Ovary (tissue), 7 donors: ENCODE measurements at regions not wholly inside any gene's neighbourhood (a gene's known extent, or its start where the extent isn't known, plus 50 kb on each side); places are given as distances from the start of the nearest gene placed in this dataset.
"Not testable (repeated sequence)": the region's sequence is repeated elsewhere in the genome, so short reads cannot be mapped to it uniquely, and the experiment has no call there.

Experiments used
- DNase-seq, 5 donors: peaks; one replicate each; pipeline ENCODE4 v3.0.0-alpha.2; 2019 to 2020
- H3K27ac ChIP-seq, 2 donors: fragments of 200-600 bp; one replicate each; pipeline versions ENCODE4 v1.5.1 to v1.8.0; 2019 to 2022
- H3K27me3 ChIP-seq: fragments of 200-600 bp; one replicate; pipeline ENCODE4 v1.8.0; 2022
- H3K36me3 ChIP-seq: fragments of 200-600 bp; sonication (generic); one replicate; pipeline ENCODE4 v1.5.1; 2019
- H3K4me1 ChIP-seq: one replicate; pipeline ENCODE4 v1.8.1; 2013; ENCODE audit warnings: mild to moderate bottlenecking, moderate library complexity; ENCODE audit not compliant: insufficient read depth
- H3K4me3 ChIP-seq: fragments of 200-600 bp; sonication (generic); one replicate; pipeline ENCODE4 v1.5.1; 2017
- H3K9me3 ChIP-seq, 2 donors: fragments of 200-600 bp in 1 of 2; sonication (generic) in 1 of 2; one replicate each; pipeline versions ENCODE4 v1.5.1 to v1.8.1; 2013 to 2019; ENCODE audit warnings: mild to moderate bottlenecking in 1 of 2, moderate library complexity in 1 of 2
- EP300 ChIP-seq: sonication (generic); formaldehyde crosslinking; IDR thresholded peaks from one replicate; pipeline ENCODE4 v1.6.1; 2017; ENCODE audit warnings: antibody characterized with exemption
- POLR2A ChIP-seq: fragments of 450-650 bp; IDR thresholded peaks from one replicate; pipeline ENCODE4 v1.6.1; 2017; ENCODE audit warnings: antibody characterized with exemption, mild to moderate bottlenecking, moderate library complexity
- WGBS, 3 donors: extraction: QIAGEN DNeasy Blood & Tissue Kit in 1 of 3; methylation state at CpG; one replicate each; pipeline versions ENCODE4 v1.1.5 to v1.1.7; 2013 to 2017; 5-methylcytosine and 5-hydroxymethylcytosine counted together
- intact Hi-C, 4 donors: fragments of 100-400 bp; cut with DNase I; formaldehyde crosslinking; loops; one replicate each; pipeline versions ENCODE4 v1.11.0 to v1.15.1; 2022 to 2023
- TF ChIP-seq, protein P1 (sequence below), 3 donors: fragments of 450-650 bp in 2 of 3; fragments of 200-600 bp in 1 of 3; IDR thresholded peaks; one replicate each; pipeline versions ENCODE4 v1.5.1 to v1.8.0; 2016 to 2022; ENCODE audit warnings: antibody characterized with exemption in 3 of 3, mild to moderate bottlenecking in 1 of 3
- donor health status: DM: no; HTN: no; CAD: no; lungs with moderate emphysema.
- donor health status: DM: no; HTN: no; CAD: no.
- donor health status: Bipolar disorder and iron deficiency.
- donor health status: DM: no; HTN: no; CAD: no.
- donor health status: DM: yes; HTN: yes; CAD: no.

DNA sequence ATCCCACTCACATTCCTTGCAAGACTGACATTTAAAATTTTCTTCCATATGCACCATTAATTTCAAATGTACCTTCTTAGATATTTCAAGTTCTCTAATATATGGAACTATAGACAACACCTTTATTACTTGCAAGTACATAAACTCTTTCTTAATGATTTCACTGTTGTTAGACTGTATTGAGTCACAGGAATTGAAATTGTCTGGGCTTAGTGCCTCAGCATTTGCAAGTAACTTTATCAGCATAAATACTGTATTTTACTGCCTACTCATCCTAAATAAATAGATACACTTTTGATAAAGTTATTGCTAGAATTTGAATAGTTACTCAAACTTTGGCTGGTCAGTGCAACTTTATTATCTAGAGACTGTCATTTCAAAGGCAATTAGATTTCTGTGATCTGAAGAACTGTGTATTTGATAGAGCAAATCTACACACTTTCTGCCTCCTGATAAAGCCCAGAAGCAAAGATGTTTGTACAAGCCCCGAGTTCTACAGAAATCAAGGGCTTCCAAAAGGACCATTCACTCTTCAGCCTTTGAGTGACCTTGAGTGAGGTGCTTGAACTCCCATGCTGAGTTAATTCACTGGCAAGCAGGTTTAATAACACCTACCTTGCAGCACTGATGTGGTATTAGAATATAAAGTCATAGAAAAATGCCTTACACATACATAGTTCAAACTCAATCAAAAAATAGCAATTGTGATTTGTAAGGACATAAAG is 91.6 kb downstream of the COX7C start:
- WGBS, 3 donors, result 12 to 32% (median 14%) methylated on average over 1 of the region's 1 CpG
- Histone ChIP-seq H3K9me3 (no peaks in the 10 kb centered on the region), H3K4me1 (no peaks in the 10 kb centered on the region), H3K27ac (no peak overlapping the region), H3K27me3 (no peaks in the 10 kb centered on the region), H3K36me3 (no peaks in the 10 kb centered on the region), H3K4me3 (no peak overlapping the region)
- DNase-seq, result no peak
- intact Hi-C loops, result no loop called here
- TF ChIP-seq POLR2A (no peak), EP300 (no peak)
- TF ChIP-seq, protein P1, sequence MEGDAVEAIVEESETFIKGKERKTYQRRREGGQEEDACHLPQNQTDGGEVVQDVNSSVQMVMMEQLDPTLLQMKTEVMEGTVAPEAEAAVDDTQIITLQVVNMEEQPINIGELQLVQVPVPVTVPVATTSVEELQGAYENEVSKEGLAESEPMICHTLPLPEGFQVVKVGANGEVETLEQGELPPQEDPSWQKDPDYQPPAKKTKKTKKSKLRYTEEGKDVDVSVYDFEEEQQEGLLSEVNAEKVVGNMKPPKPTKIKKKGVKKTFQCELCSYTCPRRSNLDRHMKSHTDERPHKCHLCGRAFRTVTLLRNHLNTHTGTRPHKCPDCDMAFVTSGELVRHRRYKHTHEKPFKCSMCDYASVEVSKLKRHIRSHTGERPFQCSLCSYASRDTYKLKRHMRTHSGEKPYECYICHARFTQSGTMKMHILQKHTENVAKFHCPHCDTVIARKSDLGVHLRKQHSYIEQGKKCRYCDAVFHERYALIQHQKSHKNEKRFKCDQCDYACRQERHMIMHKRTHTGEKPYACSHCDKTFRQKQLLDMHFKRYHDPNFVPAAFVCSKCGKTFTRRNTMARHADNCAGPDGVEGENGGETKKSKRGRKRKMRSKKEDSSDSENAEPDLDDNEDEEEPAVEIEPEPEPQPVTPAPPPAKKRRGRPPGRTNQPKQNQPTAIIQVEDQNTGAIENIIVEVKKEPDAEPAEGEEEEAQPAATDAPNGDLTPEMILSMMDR (IDR thresholded peaks at IDR 0.05), result no peak

DNA sequence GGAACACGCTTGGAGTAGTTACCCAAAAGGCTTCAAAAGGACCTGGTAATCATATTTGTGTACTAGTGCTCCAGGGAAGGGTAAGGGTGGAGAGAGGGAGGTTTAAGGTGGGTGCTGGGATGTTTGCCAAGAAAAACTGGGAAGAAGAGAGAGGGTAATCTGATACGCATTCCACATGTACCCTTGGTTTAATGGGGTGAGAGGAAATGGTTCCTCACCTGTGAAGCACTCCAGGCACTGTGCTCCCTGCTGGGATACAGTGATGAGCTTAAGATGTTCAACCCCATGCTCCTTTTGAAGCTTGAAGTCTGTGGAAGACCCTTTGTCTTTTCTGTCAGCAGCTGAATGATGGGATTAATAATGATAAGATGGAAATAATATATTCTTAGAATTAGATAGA is 98.4 kb downstream of the COX7C start:
- H3K9me3 ChIP-seq, result no peaks in the 10 kb centered on the region
- no peaks in the 10 kb centered on the region for H3K27me3 ChIP-seq
- TF ChIP-seq EP300 (no peak), POLR2A (no peak)
- TF ChIP-seq, protein P1 (IDR thresholded peaks at IDR 0.05), result no peak
- DNase-seq, result no peak
- WGBS, 3 donors, result 76 to 80% (median 78%) methylated on average over 2 of the region's 2 CpGs
- H3K36me3 ChIP-seq, result no peaks in the 10 kb centered on the region
- H3K4me1 ChIP-seq, result no peaks in the 10 kb centered on the region
- H3K27ac ChIP-seq, result no peak overlapping the region
- no peak overlapping the region for H3K4me3 ChIP-seq
- intact Hi-C loops, result no loop called here

DNA sequence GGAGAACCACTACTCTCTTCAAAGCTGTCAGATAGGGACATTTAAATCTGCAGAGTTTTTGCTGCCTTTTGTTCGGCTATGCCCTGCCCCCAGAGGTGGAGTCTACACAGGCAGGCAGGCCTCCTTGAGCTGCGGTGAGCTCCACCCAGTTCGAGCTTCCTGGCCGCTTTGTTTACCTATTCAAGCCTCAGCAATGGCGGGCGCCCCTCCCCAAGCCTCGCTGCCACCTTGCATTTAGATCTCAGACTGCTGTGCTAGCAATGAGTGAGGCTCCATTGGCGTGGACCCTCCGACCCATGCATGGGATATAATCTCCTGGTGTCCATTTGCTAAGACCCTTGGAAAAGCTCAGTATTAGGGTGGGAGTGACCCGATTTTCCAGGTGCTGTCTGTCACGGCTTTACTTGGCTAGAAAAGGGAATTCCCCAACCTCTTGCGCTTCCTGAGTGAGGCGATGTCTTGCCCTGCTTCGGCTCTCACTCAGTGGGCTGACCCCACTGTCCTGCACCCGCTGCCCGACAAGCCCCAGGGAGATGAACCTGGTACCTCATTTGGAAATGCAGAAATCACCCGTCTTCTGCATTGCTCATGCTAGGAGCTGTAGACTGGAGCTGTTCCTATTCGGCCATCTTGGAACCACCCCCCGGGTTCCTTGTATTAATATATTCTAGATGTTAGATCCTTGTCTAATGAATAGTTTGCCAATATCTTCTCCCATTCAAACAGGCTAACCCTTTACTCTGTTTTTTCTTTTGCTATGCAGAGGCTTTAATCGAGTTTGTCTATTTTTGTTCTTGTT is 113.8 kb downstream of the COX7C start:
- H3K4me1 ChIP-seq, H3K27me3 ChIP-seq, H3K9me3 ChIP-seq, DNase-seq, H3K27ac ChIP-seq, intact Hi-C loops, H3K36me3 ChIP-seq, H3K4me3 ChIP-seq: not testable (repeated sequence)
- 92 to 96% (median 93%) methylated on average over 19 to 20 of the region's 20 CpGs for WGBS, 3 donors

DNA sequence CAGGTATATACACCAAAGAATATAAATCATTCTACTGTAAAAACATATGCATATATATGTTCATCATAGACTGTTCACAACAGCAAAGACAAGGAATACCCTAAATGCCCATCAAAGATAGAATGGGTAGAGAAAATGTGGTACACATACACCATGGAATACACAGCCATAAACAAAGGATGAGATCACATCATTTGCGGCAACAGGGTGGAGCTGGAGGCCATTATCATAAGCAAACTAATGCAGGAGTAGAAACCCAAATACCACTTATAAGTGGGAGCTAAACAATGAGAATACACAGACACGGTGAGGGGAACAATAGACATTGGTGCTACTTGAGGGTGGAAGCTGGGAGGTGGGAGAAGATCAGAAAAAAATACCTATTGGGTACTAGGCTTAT is 117.6 kb downstream of the COX7C start:
- H3K9me3 ChIP-seq, result no peaks in the 10 kb centered on the region
- no peak overlapping the region for H3K4me3 ChIP-seq
- no peaks in the 10 kb centered on the region for H3K4me1 ChIP-seq
- TF ChIP-seq POLR2A, result no peak
- TF ChIP-seq, protein P1 (IDR thresholded peaks at IDR 0.05), result no peak
- TF ChIP-seq EP300, result no peak
- H3K36me3 ChIP-seq, result no peaks in the 10 kb centered on the region
- no peak overlapping the region for H3K27ac ChIP-seq
- 87 to 91% (median 89%) methylated on average over 2 of the region's 2 CpGs for WGBS, 3 donors
- no peak for DNase-seq
- no peaks in the 10 kb centered on the region for H3K27me3 ChIP-seq
- intact Hi-C loops, result no loop called here

DNA sequence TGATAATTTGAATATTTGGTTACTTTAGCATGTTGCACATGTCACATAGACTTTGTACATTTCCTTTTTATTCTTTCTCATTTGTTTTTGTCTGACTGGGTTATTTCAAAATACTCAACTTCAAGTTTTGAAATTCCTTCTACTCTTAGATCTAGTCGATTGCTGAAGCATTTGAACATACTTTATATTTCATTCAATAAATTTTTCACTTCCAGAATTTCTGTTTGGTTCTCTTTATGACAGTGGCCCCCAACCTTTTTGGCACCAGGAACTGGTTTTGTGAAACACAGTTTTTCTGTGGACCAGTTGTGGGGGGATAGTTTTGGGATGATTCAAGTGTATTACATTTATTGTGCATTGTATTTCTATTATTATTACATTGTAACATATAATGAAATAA is 119.8 kb downstream of the COX7C start:
- intact Hi-C loops, result no loop called here

More for the DNA sequence above, 119.8 kb downstream of the COX7C start:
- Histone ChIP-seq H3K36me3 (no peaks in the 10 kb centered on the region), H3K4me1 (no peaks in the 10 kb centered on the region), H3K4me3 (no peak overlapping the region), H3K27ac (no peak overlapping the region), H3K27me3 (no peaks in the 10 kb centered on the region), H3K9me3 (no peaks in the 10 kb centered on the region)
- WGBS, 3 donors, result 83 to 86% (median 85%) methylated on average over 1 of the region's 1 CpG
- TF ChIP-seq, protein P1 (IDR thresholded peaks at IDR 0.05), result no peak
- TF ChIP-seq POLR2A (no peak), EP300 (no peak)
- no peak for DNase-seq
